HG02885 (cell line): ENCODE measurements at regions not wholly inside any gene's neighbourhood (a gene's known extent, or its start where the extent isn't known, plus 50 kb on each side); places are given as distances from the start of the nearest gene placed in this dataset.

Source experiments
- ATAC-seq: cut with Tn5 transposase; IDR thresholded peaks from one replicate; pipeline ENCODE4 v1.9.1; 2021; ENCODE audit warnings: mild to moderate bottlenecking; ENCODE audit not compliant: unreplicated experiment, poor library complexity

GRCh38 chr2:176388861-176389260 lies 119.6 kb downstream of the MTX2 start:
- no peak for ATAC-seq

- no peak for ATAC-seq
Observed at GRCh38 chr2:176390276-176391147, 121.3 kb downstream of the MTX2 start.

GRCh38 chr2:176391148-176391419 lies 121.8 kb downstream of the MTX2 start:
- ATAC-seq = no peak

- ATAC-seq = no peak
Observed at GRCh38 chr2:176392249-176392648, 123.0 kb downstream of the MTX2 start.

- ATAC-seq = no peak
Observed at GRCh38 chr2:176392744-176393414, 123.6 kb downstream of the MTX2 start.

- ATAC-seq = no peak
Observed at GRCh38 chr2:176395273-176395854, 126.1 kb downstream of the MTX2 start.

GRCh38 chr2:176398243-176399073 lies 129.2 kb downstream of the MTX2 start:
- ATAC-seq = no peak

- ATAC-seq = no peak
Observed at GRCh38 chr2:176399074-176399598, 129.9 kb downstream of the MTX2 start.

GRCh38 chr2:176405477-176405876 lies 136.2 kb downstream of the MTX2 start:
- ATAC-seq = no peak

GRCh38 chr2:176407706-176408105 lies 138.5 kb downstream of the MTX2 start:
- ATAC-seq = no peak

- ATAC-seq = no peak
Observed at GRCh38 chr2:176409671-176410070, 140.4 kb downstream of the MTX2 start.

GRCh38 chr2:176412136-176412535 lies 142.9 kb downstream of the MTX2 start:
- no peak for ATAC-seq

GRCh38 chr2:176413786-176414185 lies 144.5 kb downstream of the MTX2 start:
- ATAC-seq = no peak

- ATAC-seq = no peak
Observed at GRCh38 chr2:176414641-176415040, 145.4 kb downstream of the MTX2 start.

- ATAC-seq = no peak
Observed at GRCh38 chr2:176415174-176415895, 146.1 kb downstream of the MTX2 start.

- no peak for ATAC-seq
Observed at GRCh38 chr2:176415937-176416499, 146.8 kb downstream of the MTX2 start.

GRCh38 chr2:176418768-176419167 lies 149.5 kb downstream of the MTX2 start:
- no peak for ATAC-seq

GRCh38 chr2:176419591-176420071 lies 150.4 kb downstream of the MTX2 start:
- no peak for ATAC-seq

- no peak for ATAC-seq
Observed at GRCh38 chr2:176421297-176422050, 152.2 kb downstream of the MTX2 start.
